ENCODE measurements at regions not wholly inside any gene's neighbourhood (a gene's known extent, or its start where the extent isn't known, plus 50 kb on each side); places are given as distances from the start of the nearest gene placed in this dataset.
"Not testable (repeated sequence)": the region's sequence is repeated elsewhere in the genome, so short reads cannot be mapped to it uniquely, and the experiment has no call there.

GRCh38 chr11:57055744-57056143 is 67.0 kb downstream of the OR5AK2 start:
- H3K36me3 Mint-ChIP-seq (ENCODE audit: low read depth), result no peaks in the 10 kb centered on the region
- peaks cover 7% of the 10 kb centered on the region for H3K9me3 Mint-ChIP-seq
- no peaks in the 10 kb centered on the region for H3K36me3 ChIP-seq (ENCODE audit: control insufficient read depth, insufficient read depth, low read length)
- 100% methylated on average over 2 of the region's 2 CpGs; no CpG with 5 or more reads in 1 of the 2 experiments for WGBS, 2 experiments (ENCODE audit: insufficient coverage in 1 of 2, insufficient read length in 1 of 2)
- H3K9ac ChIP-seq (ENCODE audit: extremely low read depth, low read length, poor library complexity, severe bottlenecking), result no peak overlapping the region
- no peaks in the 10 kb centered on the region for H3K4me1 Mint-ChIP-seq
- no peak overlapping the region for H3K4me3 Mint-ChIP-seq
- no peaks in the 10 kb centered on the region for H3K27me3 Mint-ChIP-seq (ENCODE audit: insufficient read depth)
- H3K27ac ChIP-seq (ENCODE audit: low read depth, low read length), result no peak overlapping the region
- H3K9me3 ChIP-seq (ENCODE audit: control insufficient read depth, low read length), result no peaks in the 10 kb centered on the region
- H3K27me3 ChIP-seq (ENCODE audit: control insufficient read depth, insufficient read depth, low read length, poor library complexity, severe bottlenecking), result no peaks in the 10 kb centered on the region
- H3K4me1 ChIP-seq (ENCODE audit: control insufficient read depth, insufficient read depth, low read length), result no peaks in the 10 kb centered on the region
- no peak for TF ChIP-seq CTCF (conservative IDR thresholded peaks at IDR 0.05)
- no peak for DNase-seq
- H3K27ac Mint-ChIP-seq, result no peak overlapping the region
- H3K4me3 ChIP-seq (ENCODE audit: low read length), result no peak overlapping the region

- TF ChIP-seq CTCF (conservative IDR thresholded peaks at IDR 0.05), result no peak
- DNase-seq, result no peak
- Histone ChIP-seq H3K9ac (ENCODE audit: extremely low read depth, low read length, poor library complexity, severe bottlenecking) (no peak overlapping the region), H3K4me3 (ENCODE audit: low read length) (no peak overlapping the region), H3K36me3 (ENCODE audit: control insufficient read depth, insufficient read depth, low read length) (no peaks in the 10 kb centered on the region), H3K9me3 (ENCODE audit: control insufficient read depth, low read length) (no peaks in the 10 kb centered on the region), H3K4me1 (ENCODE audit: control insufficient read depth, insufficient read depth, low read length) (no peaks in the 10 kb centered on the region), H3K27ac (ENCODE audit: low read depth, low read length) (no peak overlapping the region), H3K27me3 (ENCODE audit: control insufficient read depth, insufficient read depth, low read length, poor library complexity, severe bottlenecking) (no peaks in the 10 kb centered on the region)
- 88 to 90% methylated on average over 2 to 3 of the region's 3 CpGs for WGBS, 2 experiments (ENCODE audit: insufficient coverage in 1 of 2, insufficient read length in 1 of 2)
- no peaks in the 10 kb centered on the region for H3K36me3 Mint-ChIP-seq (ENCODE audit: low read depth)
- H3K9me3 Mint-ChIP-seq, result peaks cover 17% of the 10 kb centered on the region
- no peaks in the 10 kb centered on the region for H3K27me3 Mint-ChIP-seq (ENCODE audit: insufficient read depth)
- no peak overlapping the region for H3K4me3 Mint-ChIP-seq
- H3K27ac Mint-ChIP-seq, result no peak overlapping the region
- H3K4me1 Mint-ChIP-seq, result no peaks in the 10 kb centered on the region
These were observed 68.0 kb downstream of the OR5AK2 start for GRCh38 chr11:57056735-57057134.

- Histone ChIP-seq H3K9me3 (ENCODE audit: control insufficient read depth, low read length) (peaks cover 6% of the 10 kb centered on the region), H3K27me3 (ENCODE audit: control insufficient read depth, insufficient read depth, low read length, poor library complexity, severe bottlenecking) (no peaks in the 10 kb centered on the region), H3K9ac (ENCODE audit: extremely low read depth, low read length, poor library complexity, severe bottlenecking) (no peak overlapping the region), H3K27ac (ENCODE audit: low read depth, low read length) (no peak overlapping the region), H3K36me3 (ENCODE audit: control insufficient read depth, insufficient read depth, low read length) (no peaks in the 10 kb centered on the region), H3K4me3 (ENCODE audit: low read length) (no peak overlapping the region), H3K4me1 (ENCODE audit: control insufficient read depth, insufficient read depth, low read length) (no peaks in the 10 kb centered on the region)
- Mint-ChIP-seq H3K36me3 (ENCODE audit: low read depth) (no peaks in the 10 kb centered on the region), H3K27ac (no peak overlapping the region), H3K4me1 (no peaks in the 10 kb centered on the region), H3K9me3 (peaks cover 24% of the 10 kb centered on the region), H3K4me3 (no peak overlapping the region), H3K27me3 (ENCODE audit: insufficient read depth) (no peaks in the 10 kb centered on the region)
- TF ChIP-seq CTCF (conservative IDR thresholded peaks at IDR 0.05), result no peak
- no peak for DNase-seq
These were observed 68.8 kb downstream of the OR5AK2 start for GRCh38 chr11:57057561-57057960.

GRCh38 chr11:57062957-57063356 is 74.2 kb downstream of the OR5AK2 start:
- not testable (repeated sequence) for H3K4me1 ChIP-seq (ENCODE audit: control insufficient read depth, insufficient read depth, low read length); H3K36me3 ChIP-seq (ENCODE audit: control insufficient read depth, insufficient read depth, low read length); H3K27ac ChIP-seq (ENCODE audit: low read depth, low read length); H3K9ac ChIP-seq (ENCODE audit: extremely low read depth, low read length, poor library complexity, severe bottlenecking); H3K4me3 Mint-ChIP-seq; H3K27me3 ChIP-seq (ENCODE audit: control insufficient read depth, insufficient read depth, low read length, poor library complexity, severe bottlenecking); H3K9me3 ChIP-seq (ENCODE audit: control insufficient read depth, low read length); H3K27ac Mint-ChIP-seq; DNase-seq; H3K27me3 Mint-ChIP-seq (ENCODE audit: insufficient read depth); H3K4me3 ChIP-seq (ENCODE audit: low read length); H3K36me3 Mint-ChIP-seq (ENCODE audit: low read depth); H3K4me1 Mint-ChIP-seq
- 86 to 88% methylated on average over 4 to 7 of the region's 7 CpGs for WGBS, 2 experiments (ENCODE audit: insufficient coverage in 1 of 2, insufficient read length in 1 of 2)
- peaks cover 59% of the 10 kb centered on the region for H3K9me3 Mint-ChIP-seq
